ENCODE measurements at regions not wholly inside any gene's neighbourhood (a gene's known extent, or its start where the extent isn't known, plus 50 kb on each side); places are given as distances from the start of the nearest gene placed in this dataset.

- TF ChIP-seq POLR2A (IDR thresholded peaks at IDR 0.05) (no peak), CTCF (IDR thresholded peaks at IDR 0.05 in 8 of 11, conservative IDR thresholded peaks at IDR 0.05 in 3 of 11) (no peak), POLR2AphosphoS5 (IDR thresholded peaks at IDR 0.05) (no peak)
Observed at GRCh38 chr14:54147282-54147681, 190.7 kb upstream of the BMP4 start.

All from spleen (tissue), 7 donors.